HG02763 (cell line): ENCODE measurements at regions not wholly inside any gene's neighbourhood (a gene's known extent, or its start where the extent isn't known, plus 50 kb on each side); places are given as distances from the start of the nearest gene placed in this dataset.
"Not testable (repeated sequence)": the region's sequence is repeated elsewhere in the genome, so short reads cannot be mapped to it uniquely, and the experiment has no call there.

Experiments
- ATAC-seq: cut with Tn5 transposase; IDR thresholded peaks from one replicate; pipeline ENCODE4 v1.9.1; 2021; ENCODE audit warnings: mild to moderate bottlenecking, moderate library complexity; ENCODE audit not compliant: unreplicated experiment

GRCh38 chr2:90036335-90036734 is 1344.9 kb downstream of the RPIA start:
- not testable (repeated sequence) for ATAC-seq

- ATAC-seq: not testable (repeated sequence)
These were observed 1347.6 kb downstream of the RPIA start for GRCh38 chr2:90039093-90039492.

- ATAC-seq: not testable (repeated sequence)
These were observed 1356.3 kb downstream of the RPIA start for GRCh38 chr2:90047776-90048175.

- not testable (repeated sequence) for ATAC-seq
These were observed 1360.7 kb downstream of the RPIA start for GRCh38 chr2:90052113-90052631.

GRCh38 chr2:90069290-90069894 is 1377.9 kb downstream of the RPIA start:
- peak; percentile 68 for ATAC-seq

GRCh38 chr2:90076311-90076710 is 1384.8 kb downstream of the RPIA start:
- ATAC-seq: no peak

- no peak for ATAC-seq
These were observed 1386.5 kb downstream of the RPIA start for GRCh38 chr2:90077948-90078347.

- ATAC-seq: no peak
These were observed 1387.9 kb downstream of the RPIA start for GRCh38 chr2:90079374-90079773.

GRCh38 chr2:90087792-90088191 is 1396.3 kb downstream of the RPIA start:
- ATAC-seq: not testable (repeated sequence)

- not testable (repeated sequence) for ATAC-seq
These were observed 1402.2 kb downstream of the RPIA start for GRCh38 chr2:90093571-90094270.

- ATAC-seq: not testable (repeated sequence)
These were observed 1406.1 kb downstream of the RPIA start for GRCh38 chr2:90097617-90098016.

- not testable (repeated sequence) for ATAC-seq
These were observed 1413.7 kb downstream of the RPIA start for GRCh38 chr2:90105142-90105541.

GRCh38 chr2:90123409-90123808 is 1431.9 kb downstream of the RPIA start:
- not testable (repeated sequence) for ATAC-seq

GRCh38 chr2:90139046-90139445 is 1447.6 kb downstream of the RPIA start:
- ATAC-seq: not testable (repeated sequence)

GRCh38 chr2:90141558-90141957 is 1450.1 kb downstream of the RPIA start:
- ATAC-seq: not testable (repeated sequence)

GRCh38 chr2:90151805-90152204 is 1460.3 kb downstream of the RPIA start:
- not testable (repeated sequence) for ATAC-seq

GRCh38 chr2:90170978-90171377 is 1479.5 kb downstream of the RPIA start:
- ATAC-seq: not testable (repeated sequence)

- ATAC-seq: not testable (repeated sequence)
These were observed 1481.6 kb downstream of the RPIA start for GRCh38 chr2:90173081-90173480.

- not testable (repeated sequence) for ATAC-seq
These were observed 1488.1 kb downstream of the RPIA start for GRCh38 chr2:90179591-90179990.

GRCh38 chr2:90207454-90208058 is 1516.1 kb downstream of the RPIA start:
- no peak for ATAC-seq

- ATAC-seq: no peak
These were observed 1517.5 kb downstream of the RPIA start for GRCh38 chr2:90209009-90209408.

GRCh38 chr2:90209806-90210205 is 1518.3 kb downstream of the RPIA start:
- no peak for ATAC-seq
